ENCODE measurements at regions not wholly inside any gene's neighbourhood (a gene's known extent, or its start where the extent isn't known, plus 50 kb on each side); places are given as distances from the start of the nearest gene placed in this dataset.

- H3K27ac ChIP-seq, result no peak overlapping the region
- H3K36me3 ChIP-seq, result no peaks in the 10 kb centered on the region
- H3K4me1 ChIP-seq, result no peaks in the 10 kb centered on the region
- H3K9me3 ChIP-seq, result no peaks in the 10 kb centered on the region
- no peak for ATAC-seq
- TF ChIP-seq, protein P1, sequence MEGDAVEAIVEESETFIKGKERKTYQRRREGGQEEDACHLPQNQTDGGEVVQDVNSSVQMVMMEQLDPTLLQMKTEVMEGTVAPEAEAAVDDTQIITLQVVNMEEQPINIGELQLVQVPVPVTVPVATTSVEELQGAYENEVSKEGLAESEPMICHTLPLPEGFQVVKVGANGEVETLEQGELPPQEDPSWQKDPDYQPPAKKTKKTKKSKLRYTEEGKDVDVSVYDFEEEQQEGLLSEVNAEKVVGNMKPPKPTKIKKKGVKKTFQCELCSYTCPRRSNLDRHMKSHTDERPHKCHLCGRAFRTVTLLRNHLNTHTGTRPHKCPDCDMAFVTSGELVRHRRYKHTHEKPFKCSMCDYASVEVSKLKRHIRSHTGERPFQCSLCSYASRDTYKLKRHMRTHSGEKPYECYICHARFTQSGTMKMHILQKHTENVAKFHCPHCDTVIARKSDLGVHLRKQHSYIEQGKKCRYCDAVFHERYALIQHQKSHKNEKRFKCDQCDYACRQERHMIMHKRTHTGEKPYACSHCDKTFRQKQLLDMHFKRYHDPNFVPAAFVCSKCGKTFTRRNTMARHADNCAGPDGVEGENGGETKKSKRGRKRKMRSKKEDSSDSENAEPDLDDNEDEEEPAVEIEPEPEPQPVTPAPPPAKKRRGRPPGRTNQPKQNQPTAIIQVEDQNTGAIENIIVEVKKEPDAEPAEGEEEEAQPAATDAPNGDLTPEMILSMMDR (IDR thresholded peaks at IDR 0.05), result no peak
- intact Hi-C loops (cut with DNase I), result no loop called here
- H3K4me3 ChIP-seq, result no peak overlapping the region
- no peaks in the 10 kb centered on the region for H3K27me3 ChIP-seq
- no peak for DNase-seq
Measured at GRCh38 chr2:15845294-15845693, 95.1 kb upstream of the MYCN start.

DNA sequence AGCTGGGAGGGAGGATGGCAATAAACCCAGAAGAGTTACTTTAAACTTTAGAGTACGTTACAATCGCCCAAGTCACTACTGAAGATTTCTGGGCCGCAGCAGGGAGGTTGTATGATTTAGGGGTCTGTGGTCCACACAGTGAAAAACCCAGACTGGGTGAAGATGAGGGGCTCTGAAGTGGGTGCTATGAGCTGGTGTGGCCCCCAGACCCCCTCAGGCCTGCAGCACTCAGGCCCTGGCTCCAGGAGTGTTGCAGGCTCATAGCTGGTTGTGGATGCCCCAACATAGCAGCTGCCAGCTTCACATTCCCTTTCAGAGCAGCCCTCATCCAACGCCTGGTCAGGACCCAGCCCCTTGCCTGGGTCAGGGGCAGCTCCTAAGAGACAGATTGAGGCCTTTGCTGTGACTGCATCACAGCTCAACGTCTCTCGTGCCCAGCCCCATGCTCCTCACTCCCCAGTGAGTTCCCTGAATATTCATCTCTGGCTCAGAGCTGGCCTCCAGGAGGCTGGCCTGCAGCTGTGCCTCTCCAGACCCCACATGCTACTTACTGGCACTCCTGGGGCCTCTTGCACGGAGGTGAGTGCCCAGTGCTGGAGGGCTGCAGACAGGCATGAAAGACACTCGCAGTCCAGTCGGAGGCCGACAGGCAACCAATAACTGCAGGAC lies 94.5 kb upstream of the MYCN start:
- H3K36me3 ChIP-seq, result no peaks in the 10 kb centered on the region
- H3K27ac ChIP-seq, result no peak overlapping the region
- no peak for DNase-seq

DNA sequence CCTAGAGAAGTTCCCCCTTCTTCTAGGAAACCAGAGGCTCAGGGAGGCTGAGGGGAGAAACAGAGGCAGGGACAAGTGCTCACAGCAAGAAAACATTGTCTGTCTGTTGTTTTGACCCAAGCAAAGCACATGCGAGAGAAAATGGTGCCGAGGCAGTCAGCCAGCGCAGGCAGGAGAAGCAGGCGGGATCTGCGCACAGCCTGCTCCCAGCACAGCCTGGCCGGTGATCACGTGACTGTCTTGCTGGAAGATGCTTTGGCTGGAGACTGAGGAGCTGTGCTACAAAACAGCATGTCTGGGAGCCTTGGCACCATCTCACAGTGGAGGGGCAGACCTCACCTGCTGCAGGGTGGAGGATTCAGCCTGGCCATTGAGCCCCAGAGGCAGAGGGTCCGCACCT lies 93.7 kb upstream of the MYCN start:
- no peak overlapping the region for H3K4me3 ChIP-seq
- H3K36me3 ChIP-seq, result no peaks in the 10 kb centered on the region
- ATAC-seq, result no peak
- no peaks in the 10 kb centered on the region for H3K4me1 ChIP-seq
- TF ChIP-seq, protein P1 (IDR thresholded peaks at IDR 0.05), result no peak
- intact Hi-C loops (cut with DNase I), result no loop called here
- no peaks in the 10 kb centered on the region for H3K27me3 ChIP-seq
- DNase-seq, result no peak
- no peak overlapping the region for H3K27ac ChIP-seq
- H3K9me3 ChIP-seq, result no peaks in the 10 kb centered on the region

More for the DNA sequence above, 94.5 kb upstream of the MYCN start:
- Histone ChIP-seq H3K4me3 (no peak overlapping the region), H3K4me1 (no peaks in the 10 kb centered on the region), H3K27me3 (no peaks in the 10 kb centered on the region), H3K9me3 (no peaks in the 10 kb centered on the region)
- no peak for ATAC-seq
- TF ChIP-seq, protein P1 (IDR thresholded peaks at IDR 0.05), result no peak
- intact Hi-C loops (cut with DNase I), result no loop called here

GRCh38 chr2:15850534-15850933 lies 89.8 kb upstream of the MYCN start:
- Histone ChIP-seq H3K27me3 (no peaks in the 10 kb centered on the region), H3K36me3 (no peaks in the 10 kb centered on the region), H3K4me3 (no peak overlapping the region), H3K27ac (no peak overlapping the region), H3K9me3 (no peaks in the 10 kb centered on the region), H3K4me1 (no peaks in the 10 kb centered on the region)
- ATAC-seq (no peak), DNase-seq (no peak)
- intact Hi-C loops (cut with DNase I), result no loop called here
- TF ChIP-seq, protein P1 (IDR thresholded peaks at IDR 0.05), result no peak

- no peaks in the 10 kb centered on the region for H3K36me3 ChIP-seq
- H3K27ac ChIP-seq, result no peak overlapping the region
- intact Hi-C loops (cut with DNase I), result no loop called here
- no peaks in the 10 kb centered on the region for H3K4me1 ChIP-seq
- DNase-seq (no peak), ATAC-seq (no peak)
- H3K27me3 ChIP-seq, result no peaks in the 10 kb centered on the region
- no peaks in the 10 kb centered on the region for H3K9me3 ChIP-seq
- TF ChIP-seq, protein P1 (IDR thresholded peaks at IDR 0.05), result no peak
- H3K4me3 ChIP-seq, result no peak overlapping the region
Measured at GRCh38 chr2:15851076-15851693, 89.2 kb upstream of the MYCN start.

All from upper lobe of right lung (tissue), 1 donor.